SK-N-SH (cell line): ENCODE measurements at regions not wholly inside any gene's neighbourhood (a gene's known extent, or its start where the extent isn't known, plus 50 kb on each side); places are given as distances from the start of the nearest gene placed in this dataset.

ENCODE experiments used
- CTCF ChIA-PET: fragments of 300-600, 350-600 bp; formaldehyde crosslinking; extraction: SDS; loops from one replicate; lab custom pipeline; 2021; lab: Yijun Ruan, JAX
- POLR2A ChIA-PET: fragments of 350-600 bp; sonication (Branson Sonifier 250); formaldehyde crosslinking; extraction: SDS; loops from one replicate; lab custom pipeline; 2020; ENCODE audit warnings: antibody characterized with exemption, inconsistent platforms; lab: Yijun Ruan, JAX
- DNase-seq: peaks from one replicate; pipeline ENCODE4 v3.0.0; 2012
- H2AFZ ChIP-seq: fragments of 200-600 bp; sonication (generic); 2 replicates; pipeline ENCODE4 v1.8.1; 2016; ENCODE audit warnings: antibody characterized with exemption, mild to moderate bottlenecking, low read depth
- H3F3A ChIP-seq: fragments of 200-600 bp; sonication (generic); replicated peaks from 2 replicates; pipeline ENCODE3; 2016; ENCODE audit warnings: antibody characterized with exemption, mild to moderate bottlenecking; ENCODE audit not compliant: insufficient read depth
- H3K27ac ChIP-seq, 2 experiments: fragments of 200-500 bp in 1 of 2; fragments of 200-600 bp in 1 of 2; sonication (Bioruptor generic) in 1 of 2; sonication (generic), shearing (Covaris generic) in 1 of 2; 2 replicates each; pipeline versions ENCODE4 v1.5.1 to v1.6.1; 2014 to 2016; ENCODE audit warnings: low read depth in 2 of 2, inconsistent platforms in 1 of 2, low read length in 1 of 2, mild to moderate bottlenecking in 1 of 2, mixed read lengths in 1 of 2
- H3K27me3 ChIP-seq: fragments of 200-600 bp; sonication (generic), shearing (Covaris generic); 2 replicates; pipeline ENCODE4 v1.6.1; 2016; ENCODE audit warnings: mixed run types; ENCODE audit not compliant: insufficient read depth
- H3K36me3 ChIP-seq, 2 experiments: fragments of 200-500 bp in 1 of 2; fragments of 200-600 bp in 1 of 2; sonication (Bioruptor generic) in 1 of 2; sonication (generic) in 1 of 2; replicated peaks in 1 of 2; 2 replicates each; pipeline versions ENCODE3 to v1.5.1; 2014 to 2016; ENCODE audit warnings: low read length in 1 of 2, mild to moderate bottlenecking in 1 of 2; ENCODE audit not compliant: insufficient read depth in 2 of 2, control insufficient read depth in 1 of 2
- H3K4me1 ChIP-seq, 2 experiments: fragments of 200-500 bp in 1 of 2; fragments of 200-600 bp in 1 of 2; sonication (Bioruptor generic) in 1 of 2; sonication (generic), shearing (Covaris generic) in 1 of 2; 2 replicates each; pipeline versions ENCODE4 v1.5.1 to v1.6.1; 2014 to 2016; ENCODE audit warnings: low read depth in 1 of 2, low read length in 1 of 2, mixed run types in 1 of 2; ENCODE audit not compliant: insufficient read depth in 2 of 2, control insufficient read depth in 1 of 2
- H3K4me2 ChIP-seq: fragments of 200-600 bp; sonication (generic), shearing (Covaris generic); 2 replicates; pipeline ENCODE4 v1.6.1; 2017; ENCODE audit warnings: mixed run types
- H3K4me3 ChIP-seq, 2 experiments: fragments of 200-500 bp in 1 of 2; fragments of 200-600 bp in 1 of 2; sonication (Bioruptor generic) in 1 of 2; sonication (generic), shearing (Covaris generic) in 1 of 2; 2 replicates each; pipeline versions ENCODE4 v1.5.1 to v1.8.1; 2014 to 2016; ENCODE audit warnings: low read depth in 2 of 2, inconsistent platforms in 1 of 2, low read length in 1 of 2, mild to moderate bottlenecking in 1 of 2, mixed read lengths in 1 of 2, moderate library complexity in 1 of 2
- H3K79me2 ChIP-seq: fragments of 200-600 bp; sonication (generic); 2 replicates; pipeline ENCODE4 v1.8.1; 2017; ENCODE audit warnings: mild to moderate bottlenecking; ENCODE audit not compliant: insufficient read depth
- H3K9ac ChIP-seq: fragments of 200-600 bp; sonication (generic); 2 replicates; pipeline ENCODE4 v1.6.1; 2017; ENCODE audit warnings: mixed run types
- H3K9me2 ChIP-seq: fragments of 200-600 bp; sonication (generic); 2 replicates; pipeline ENCODE4 v1.6.1; 2017; ENCODE audit warnings: mixed run types
- H3K9me3 ChIP-seq: fragments of 200-600 bp; sonication (generic); 2 replicates; pipeline ENCODE4 v1.6.1; 2017; ENCODE audit warnings: mixed run types, mild to moderate bottlenecking, moderate library complexity
- H4K20me1 ChIP-seq: fragments of 200-600 bp; sonication (generic); 2 replicates; pipeline ENCODE4 v1.6.1; 2017; ENCODE audit warnings: mild to moderate bottlenecking, mixed run types; ENCODE audit not compliant: insufficient read depth
- CHD2 ChIP-seq: fragments of 150-350 bp; IDR thresholded peaks from 2 replicates; pipeline ENCODE4 v1.6.1; 2018; ENCODE audit warnings: low read length; ENCODE audit not compliant: partially characterized antibody
- FOSL2 ChIP-seq: IDR thresholded peaks from 2 replicates; pipeline ENCODE4 v1.4.0; 2012; ENCODE audit warnings: low read depth, mild to moderate bottlenecking, moderate library complexity, borderline replicate concordance
- FOXJ3 ChIP-seq: sonication (generic); formaldehyde crosslinking; IDR thresholded peaks from 2 replicates; pipeline ENCODE4 v1.5.1; 2020; ENCODE audit warnings: mild to moderate bottlenecking, missing genetic modification reagents
- FOXM1 ChIP-seq: IDR thresholded peaks from 2 replicates; pipeline ENCODE4 v1.4.0; 2012; ENCODE audit warnings: low read depth, mild to moderate bottlenecking
- GATA2 ChIP-seq: sonication (generic); formaldehyde crosslinking; IDR thresholded peaks from 2 replicates; pipeline ENCODE4 v1.5.0; 2020; ENCODE audit warnings: mild to moderate bottlenecking, missing genetic modification reagents
- MEF2A ChIP-seq: IDR thresholded peaks from 2 replicates; pipeline ENCODE4 v1.4.0; 2012; ENCODE audit warnings: low read depth, borderline replicate concordance
- PBX3 ChIP-seq: IDR thresholded peaks from 2 replicates; pipeline ENCODE4; 2012
- POLR2AphosphoS5 ChIP-seq: IDR thresholded peaks from 2 replicates; pipeline ENCODE4 v1.6.1; 2012; ENCODE audit warnings: low read depth, low read length
- RAD21 ChIP-seq: IDR thresholded peaks from 2 replicates; pipeline ENCODE4 v1.6.1; 2012; ENCODE audit warnings: mild to moderate bottlenecking, low read length
- RCOR1 ChIP-seq: fragments of 150-350 bp; IDR thresholded peaks from 2 replicates; pipeline ENCODE4 v1.6.1; 2017; ENCODE audit warnings: antibody characterized with exemption, low read length
- REST ChIP-seq: IDR thresholded peaks from 2 replicates; pipeline ENCODE4 v1.6.1; 2012; ENCODE audit warnings: mild to moderate bottlenecking, low read depth, low read length, moderate library complexity
- SMC3 ChIP-seq: IDR thresholded peaks from 2 replicates; pipeline ENCODE4 v1.6.1; 2012; ENCODE audit warnings: low read depth, low read length, improper control_type of control experiment
- USF1 ChIP-seq: IDR thresholded peaks from 2 replicates; pipeline ENCODE4 v1.4.0; 2012; ENCODE audit warnings: low read depth, borderline replicate concordance
- USF2 ChIP-seq: fragments of 150-350 bp; IDR thresholded peaks from 2 replicates; pipeline ENCODE4 v1.6.1; 2017; ENCODE audit warnings: antibody characterized with exemption, low read length, low read depth, borderline replicate concordance
- ZBTB33 ChIP-seq: IDR thresholded peaks from 2 replicates; pipeline ENCODE4 v1.4.0; 2012; ENCODE audit warnings: low read depth, borderline replicate concordance
- WGBS: methylation state at CpG from one replicate; pipeline ENCODE4 v1.1.6; 2017; ENCODE audit warnings: low lambda C conversion rate; 5-methylcytosine and 5-hydroxymethylcytosine counted together

GRCh38 chr10:106185951-106186350 is 978.6 kb downstream of the SORCS1 start:
- H3K79me2 ChIP-seq, result no peaks in the 10 kb centered on the region
- H3K4me3 ChIP-seq, result no peak overlapping the region
- 36% methylated on average over 2 of the region's 2 CpGs for WGBS
- no peaks in the 10 kb centered on the region for H3F3A ChIP-seq
- H3K9ac ChIP-seq, result no peak overlapping the region
- H3K4me1 ChIP-seq, result no peaks in the 10 kb centered on the region
- no peaks in the 10 kb centered on the region for H3K9me2 ChIP-seq
- ChIA-PET POLR2A (no interaction called here), CTCF (interaction anchor here (0.8 to 1.7 kb wide), 2 partner anchors 12 to 236 kb away, joined by 3 to 8 read pairs; no protein-coding TSS in a partner anchor)
- TF ChIP-seq FOXJ3 (CRISPR knock-in tag) (no peak), CHD2 (no peak), RAD21 (no peak), REST (no peak)
- H3K36me3 ChIP-seq, result no peaks in the 10 kb centered on the region
- no peaks in the 10 kb centered on the region for H4K20me1 ChIP-seq
- no peak overlapping the region for H2AFZ ChIP-seq
- H3K4me2 ChIP-seq, result no peak overlapping the region
- no peaks in the 10 kb centered on the region for H3K27me3 ChIP-seq
- no peak overlapping the region for H3K27ac ChIP-seq
- no peak for DNase-seq
- no peaks in the 10 kb centered on the region for H3K9me3 ChIP-seq

- Histone ChIP-seq H3K4me2 (no peak overlapping the region), H3K4me3 (no peak overlapping the region), H2AFZ (no peak overlapping the region), H3K9ac (no peak overlapping the region), H3K27ac (no peak overlapping the region), H3K79me2 (no peaks in the 10 kb centered on the region), H3F3A (no peaks in the 10 kb centered on the region), H3K27me3 (no peaks in the 10 kb centered on the region), H3K4me1 (no peaks in the 10 kb centered on the region), H4K20me1 (no peaks in the 10 kb centered on the region), H3K9me2 (no peaks in the 10 kb centered on the region), H3K36me3 (no peaks in the 10 kb centered on the region), H3K9me3 (no peaks in the 10 kb centered on the region)
- POLR2A ChIA-PET, result no interaction called here
- DNase-seq, result no peak
- WGBS, result 31% methylated on average over 5 of the region's 5 CpGs
- CTCF ChIA-PET, result no interaction called here
- TF ChIP-seq REST (no peak), FOXM1 (no peak), PBX3 (no peak), USF1 (no peak), FOSL2 (no peak), USF2 (no peak), MEF2A (no peak), FOXJ3 (CRISPR knock-in tag) (no peak), POLR2AphosphoS5 (no peak), GATA2 (CRISPR knock-in tag) (no peak), SMC3 (no peak), RCOR1 (no peak), CHD2 (no peak), ZBTB33 (no peak)
Measured at GRCh38 chr10:106183041-106183440, 981.5 kb downstream of the SORCS1 start.
